HepG2 (cell line): ENCODE measurements at regions not wholly inside any gene's neighbourhood (a gene's known extent, or its start where the extent isn't known, plus 50 kb on each side); places are given as distances from the start of the nearest gene placed in this dataset.

Experiments
- ATAC-seq: fragments of 200-7000 bp; cut with Tn5 transposase; 3 replicates; pipeline ENCODE4 v1.9.1; 2020; ENCODE audit warnings: mild to moderate bottlenecking, moderate library complexity
- BruUV-seq: library from RNA; stranded (reverse); fragments of 400-500 nt; replicated peaks from 2 replicates; lab custom pipeline; 2021; lab: Mats Ljungman, UMichigan
- CTCF ChIA-PET: fragments of 300-600 bp; formaldehyde crosslinking; extraction: SDS; loops from one replicate; lab custom pipeline; 2021; ENCODE audit warnings: low total read pairs, inconsistent platforms, low intra/inter-chr PET ratio; lab: Yijun Ruan, JAX
- POLR2A ChIA-PET: fragments of 350-600 bp; sonication (Branson Sonifier 250); formaldehyde crosslinking; loops from one replicate; lab custom pipeline; 2020; ENCODE audit warnings: antibody characterized with exemption, inconsistent platforms; lab: Yijun Ruan, JAX
- DNase-seq: peaks from one replicate; pipeline ENCODE4 v3.0.0-alpha.2; 2015; ENCODE audit warnings: low spot score
- FAIRE-seq: peaks from 3 replicates; lab custom pipeline; 2011; peaks lifted over from hg19 to GRCh38; lab: Jason Lieb, UNC
- H2AFZ ChIP-seq: one replicate; pipeline ENCODE4 v1.6.1; 2011; ENCODE audit warnings: low read length, inconsistent platforms
- H3K27ac ChIP-seq: fragments of 300-600 bp; 3 replicates; pipeline ENCODE4 v1.8.0; 2011; ENCODE audit warnings: mixed run types, mild to moderate bottlenecking, mixed read lengths, low read length, inconsistent platforms; ENCODE audit not compliant: insufficient read depth; ENCODE audit errors: extremely low read length
- H3K27me3 ChIP-seq, 2 experiments: fragments of 200-600 bp in 1 of 2; 2 replicates in 1 of 2; 3 replicates in 1 of 2; pipeline versions ENCODE4 v1.6.0 to v1.8.0; 2011; ENCODE audit warnings: low read length in 2 of 2, mild to moderate bottlenecking in 2 of 2, moderate library complexity in 2 of 2, inconsistent platforms in 1 of 2; ENCODE audit not compliant: insufficient read depth in 2 of 2, control insufficient read depth in 1 of 2
- H3K36me3 ChIP-seq, 2 experiments: fragments of 200-600 bp in 1 of 2; replicated peaks in 1 of 2; 2 replicates in 1 of 2; 3 replicates in 1 of 2; pipeline versions ENCODE4 v1.5.1 to v1.8.0; 2011; ENCODE audit warnings: low read length in 2 of 2, inconsistent platforms in 1 of 2; ENCODE audit not compliant: insufficient read depth in 2 of 2, control insufficient read depth in 1 of 2
- H3K4me1 ChIP-seq: 2 replicates; pipeline ENCODE4 v1.5.1; 2012; ENCODE audit warnings: low read length, inconsistent platforms; ENCODE audit not compliant: insufficient read depth
- H3K4me2 ChIP-seq: 2 replicates; pipeline ENCODE4 v1.6.0; 2011; ENCODE audit warnings: low read depth, low read length, inconsistent platforms
- H3K4me3 ChIP-seq, 3 experiments: fragments of 200-600 bp in 1 of 3; sonication (generic), shearing (Covaris generic) in 1 of 3; replicated peaks in 1 of 3; 2 replicates each; pipeline ENCODE4 v1.5.1; 2011 to 2016; ENCODE audit warnings: low read length in 3 of 3, inconsistent platforms in 2 of 3, low read depth in 2 of 3, mild to moderate bottlenecking in 2 of 3, control low read depth in 1 of 3, mixed read lengths in 1 of 3; ENCODE audit not compliant: insufficient read depth in 1 of 3
- H3K79me2 ChIP-seq: one replicate; pipeline ENCODE4 v1.6.1; 2011; ENCODE audit warnings: low read length, inconsistent platforms; ENCODE audit not compliant: insufficient read depth
- H3K9ac ChIP-seq: 2 replicates; pipeline ENCODE4 v1.6.0; 2011; ENCODE audit warnings: mild to moderate bottlenecking, low read depth, low read length, inconsistent platforms; ENCODE audit not compliant: insufficient read depth
- H3K9me3 ChIP-seq: 2 replicates; pipeline ENCODE4 v1.5.1; 2012; ENCODE audit warnings: mild to moderate bottlenecking, low read length
- H4K20me1 ChIP-seq: 2 replicates; pipeline ENCODE4 v1.6.0; 2011; ENCODE audit warnings: inconsistent platforms, mild to moderate bottlenecking, low read length, moderate library complexity; ENCODE audit not compliant: insufficient read depth
- AGO1 ChIP-seq: fragments of 200-400 bp; formaldehyde crosslinking; IDR thresholded peaks from 2 replicates; pipeline ENCODE4 v1.6.1; 2017; ENCODE audit warnings: mild to moderate bottlenecking, low read depth, low read length, moderate library complexity; ENCODE audit not compliant: poor library complexity, severe bottlenecking
- KMT2A ChIP-seq: sonication (generic); formaldehyde crosslinking; IDR thresholded peaks from 2 replicates; pipeline ENCODE4 v1.4.0; 2020; ENCODE audit warnings: missing genetic modification reagents
- MAF1 ChIP-seq: sonication (generic); formaldehyde crosslinking; IDR thresholded peaks from 2 replicates; pipeline ENCODE4 v1.5.0; 2020; ENCODE audit warnings: missing genetic modification reagents, borderline replicate concordance
- MIER3 ChIP-seq: IDR thresholded peaks from 2 replicates; pipeline ENCODE4 v1.6.1; 2016; ENCODE audit warnings: missing compliant biosample characterization, borderline replicate concordance
- NCOR1 ChIP-seq: fragments of 200-600 bp; sonication (generic); IDR thresholded peaks from 2 replicates; pipeline ENCODE4 v1.7.0; 2017; ENCODE audit warnings: antibody characterized with exemption, low read length, borderline replicate concordance
- NONO ChIP-seq, 2 experiments: fragments of 450-650 bp in 1 of 2; sonication (generic) in 1 of 2; formaldehyde crosslinking in 1 of 2; IDR thresholded peaks in 1 of 2; conservative IDR thresholded peaks in 1 of 2; 2 replicates each; pipeline versions ENCODE4 v1.6.1 to v1.8.0; 2017 to 2022; ENCODE audit warnings: mild to moderate bottlenecking in 1 of 2, missing genetic modification reagents in 1 of 2, moderate library complexity in 1 of 2
- TCF7L2 ChIP-seq: IDR thresholded peaks from 2 replicates; pipeline ENCODE4 v1.6.1; 2011; ENCODE audit warnings: mild to moderate bottlenecking, low read depth, low read length, moderate library complexity
- TIGD3 ChIP-seq: sonication (generic); formaldehyde crosslinking; IDR thresholded peaks from 2 replicates; pipeline ENCODE4 v1.5.1; 2020; ENCODE audit warnings: mild to moderate bottlenecking, missing genetic modification reagents, borderline replicate concordance
- ZKSCAN5 ChIP-seq: sonication (generic); formaldehyde crosslinking; IDR thresholded peaks from 2 replicates; pipeline ENCODE4 v1.5.1; 2020; ENCODE audit warnings: mild to moderate bottlenecking, missing genetic modification reagents
- ZNF598 ChIP-seq: sonication (generic); formaldehyde crosslinking; IDR thresholded peaks from 2 replicates; pipeline ENCODE4 v1.5.1; 2020; ENCODE audit warnings: mild to moderate bottlenecking, missing genetic modification reagents, borderline replicate concordance
- ZNF652 ChIP-seq: IDR thresholded peaks from 2 replicates; pipeline ENCODE4 v1.6.1; 2016; ENCODE audit warnings: low read depth, borderline replicate concordance
- ZNF737 ChIP-seq: sonication (generic); formaldehyde crosslinking; IDR thresholded peaks from 2 replicates; pipeline ENCODE4 v1.5.0; 2020; ENCODE audit warnings: missing genetic modification reagents, mild to moderate bottlenecking, borderline replicate concordance
- WGBS: methylation state at CpG from one replicate; pipeline ENCODE4 v1.1.6; 2017; ENCODE audit warnings: low lambda C conversion rate; 5-methylcytosine and 5-hydroxymethylcytosine counted together
- in situ Hi-C: cut with HindIII; loops from 2 replicates; pipeline ENCODE4 v1.10.0; 2017; ENCODE audit warnings: low pct_unique_long_range_greater_than_20kb; ENCODE audit not compliant: extremely low pct_ligation_motif_present
- intact Hi-C: fragments of 100-400 bp; cut with micrococcal nuclease; formaldehyde crosslinking; loops from one replicate; pipeline ENCODE4 v1.10.0; 2022; ENCODE audit not compliant: unreplicated experiment

GRCh38 chr12:91718326-91718725 lies 427.3 kb downstream of the BTG1 start:
- FAIRE-seq: no peak
- Histone ChIP-seq H3K36me3 (no peaks in the 10 kb centered on the region), H3K4me2 (no peak overlapping the region), H3K4me3 (no peak overlapping the region), H3K9ac (no peak overlapping the region), H3K27ac (no peak overlapping the region), H3K27me3 (no peaks in the 10 kb centered on the region), H2AFZ (no peak overlapping the region), H3K9me3 (no peaks in the 10 kb centered on the region), H3K4me1 (no peaks in the 10 kb centered on the region), H4K20me1 (no peaks in the 10 kb centered on the region), H3K79me2 (no peaks in the 10 kb centered on the region)
- no peak for ATAC-seq
- no TSS peak for BruUV-seq
- DNase-seq: no peak
- WGBS: 1% methylated on average over 2 of the region's 2 CpGs
- CTCF ChIA-PET: no interaction called here
- in situ Hi-C loops: no loop called here
- intact Hi-C loops: no loop called here
- TF ChIP-seq ZNF652 (CRISPR knock-in tag) (no peak), AGO1 (no peak), ZKSCAN5 (CRISPR knock-in tag) (no peak), ZNF737 (CRISPR knock-in tag) (no peak), NONO (IDR thresholded peaks at IDR 0.05) (no peak), NONO (CRISPR knock-in tag; conservative IDR thresholded peaks at IDR 0.05) (no peak), TCF7L2 (no peak)
- POLR2A ChIA-PET: no interaction called here

GRCh38 chr12:91717804-91718203 lies 427.8 kb downstream of the BTG1 start:
- H4K20me1 ChIP-seq: no peaks in the 10 kb centered on the region
- DNase-seq (no peak), FAIRE-seq (no peak), ATAC-seq (no peak)
- H3K27ac ChIP-seq: no peak overlapping the region
- WGBS: 0% methylated on average over 3 of the region's 3 CpGs
- H3K9me3 ChIP-seq: no peaks in the 10 kb centered on the region
- no peak overlapping the region for H3K9ac ChIP-seq
- intact Hi-C loops (no loop called here), in situ Hi-C loops (no loop called here)
- no peak overlapping the region for H3K4me2 ChIP-seq
- H2AFZ ChIP-seq: no peak overlapping the region
- H3K4me1 ChIP-seq: no peaks in the 10 kb centered on the region
- CTCF ChIA-PET: no interaction called here
- H3K4me3 ChIP-seq: no peak overlapping the region
- H3K79me2 ChIP-seq: no peaks in the 10 kb centered on the region
- H3K36me3 ChIP-seq: no peaks in the 10 kb centered on the region
- no peaks in the 10 kb centered on the region for H3K27me3 ChIP-seq
- BruUV-seq: no TSS peak
- POLR2A ChIA-PET: no interaction called here
- TF ChIP-seq KMT2A (CRISPR knock-in tag) (no peak), MAF1 (CRISPR knock-in tag) (no peak), ZNF598 (CRISPR knock-in tag) (no peak), MIER3 (CRISPR knock-in tag) (no peak), TIGD3 (CRISPR knock-in tag) (no peak), NCOR1 (no peak)
